ENCODE measurements at regions not wholly inside any gene's neighbourhood (a gene's known extent, or its start where the extent isn't known, plus 50 kb on each side); places are given as distances from the start of the nearest gene placed in this dataset.
"Not testable (repeated sequence)": the region's sequence is repeated elsewhere in the genome, so short reads cannot be mapped to it uniquely, and the experiment has no call there.

- Histone ChIP-seq H3K4me3 (ENCODE audit: low read depth, low read length) (no peak overlapping the region), H3K4me1 (ENCODE audit: control insufficient read depth, insufficient read depth, low read length) (no peaks in the 10 kb centered on the region), H3K27me3 (ENCODE audit: control insufficient read depth, insufficient read depth, low read length) (no peaks in the 10 kb centered on the region), H3K9me3 (ENCODE audit: control insufficient read depth, insufficient read depth, low read length) (no peaks in the 10 kb centered on the region), H3K9ac (ENCODE audit: low read depth, low read length) (no peak overlapping the region), H3K36me3 (ENCODE audit: control insufficient read depth, insufficient read depth, low read length) (no peaks in the 10 kb centered on the region)
Measured at GRCh38 chr20:29750268-29750899, 1507.1 kb upstream of the DEFB115 start.

- not testable (repeated sequence) for H3K4me1 ChIP-seq (ENCODE audit: control insufficient read depth, insufficient read depth, low read length); H3K27me3 ChIP-seq (ENCODE audit: control insufficient read depth, insufficient read depth, low read length); H3K36me3 ChIP-seq (ENCODE audit: control insufficient read depth, insufficient read depth, low read length); H3K9me3 ChIP-seq (ENCODE audit: control insufficient read depth, insufficient read depth, low read length); H3K9ac ChIP-seq (ENCODE audit: low read depth, low read length); H3K4me3 ChIP-seq (ENCODE audit: low read depth, low read length)
Measured at GRCh38 chr20:29752644-29753425, 1504.6 kb upstream of the DEFB115 start.

- not testable (repeated sequence) for H3K9me3 ChIP-seq (ENCODE audit: control insufficient read depth, insufficient read depth, low read length); H3K27me3 ChIP-seq (ENCODE audit: control insufficient read depth, insufficient read depth, low read length); H3K4me3 ChIP-seq (ENCODE audit: low read depth, low read length); H3K9ac ChIP-seq (ENCODE audit: low read depth, low read length); H3K36me3 ChIP-seq (ENCODE audit: control insufficient read depth, insufficient read depth, low read length); H3K4me1 ChIP-seq (ENCODE audit: control insufficient read depth, insufficient read depth, low read length)
Measured at GRCh38 chr20:29753426-29753746, 1504.1 kb upstream of the DEFB115 start.

GRCh38 chr20:29753879-29754278, 1503.6 kb upstream of the DEFB115 start:
- H3K4me3 ChIP-seq (ENCODE audit: low read depth, low read length); H3K36me3 ChIP-seq (ENCODE audit: control insufficient read depth, insufficient read depth, low read length); H3K4me1 ChIP-seq (ENCODE audit: control insufficient read depth, insufficient read depth, low read length); H3K27me3 ChIP-seq (ENCODE audit: control insufficient read depth, insufficient read depth, low read length); H3K9ac ChIP-seq (ENCODE audit: low read depth, low read length); H3K9me3 ChIP-seq (ENCODE audit: control insufficient read depth, insufficient read depth, low read length): not testable (repeated sequence)

GRCh38 chr20:29755854-29756498, 1501.5 kb upstream of the DEFB115 start:
- not testable (repeated sequence) for H3K36me3 ChIP-seq (ENCODE audit: control insufficient read depth, insufficient read depth, low read length); H3K9ac ChIP-seq (ENCODE audit: low read depth, low read length); H3K4me3 ChIP-seq (ENCODE audit: low read depth, low read length); H3K27me3 ChIP-seq (ENCODE audit: control insufficient read depth, insufficient read depth, low read length); H3K9me3 ChIP-seq (ENCODE audit: control insufficient read depth, insufficient read depth, low read length); H3K4me1 ChIP-seq (ENCODE audit: control insufficient read depth, insufficient read depth, low read length)

- Histone ChIP-seq H3K9me3 (ENCODE audit: control insufficient read depth, insufficient read depth, low read length) (no peaks in the 10 kb centered on the region), H3K27me3 (ENCODE audit: control insufficient read depth, insufficient read depth, low read length) (no peaks in the 10 kb centered on the region), H3K4me3 (ENCODE audit: low read depth, low read length) (no peak overlapping the region), H3K4me1 (ENCODE audit: control insufficient read depth, insufficient read depth, low read length) (no peaks in the 10 kb centered on the region), H3K36me3 (ENCODE audit: control insufficient read depth, insufficient read depth, low read length) (no peaks in the 10 kb centered on the region), H3K9ac (ENCODE audit: low read depth, low read length) (no peak overlapping the region)
Measured at GRCh38 chr20:29756664-29757063, 1500.8 kb upstream of the DEFB115 start.

- H3K4me1 ChIP-seq (ENCODE audit: control insufficient read depth, insufficient read depth, low read length) = not testable (repeated sequence)
Measured at GRCh38 chr20:29761621-29762385, 1495.7 kb upstream of the DEFB115 start.

GRCh38 chr20:29762620-29763019, 1494.8 kb upstream of the DEFB115 start:
- Histone ChIP-seq H3K36me3 (ENCODE audit: control insufficient read depth, insufficient read depth, low read length) (no peaks in the 10 kb centered on the region), H3K27me3 (ENCODE audit: control insufficient read depth, insufficient read depth, low read length) (no peaks in the 10 kb centered on the region), H3K9me3 (ENCODE audit: control insufficient read depth, insufficient read depth, low read length) (peaks cover 1% of the 10 kb centered on the region), H3K4me1 (ENCODE audit: control insufficient read depth, insufficient read depth, low read length) (no peaks in the 10 kb centered on the region), H3K4me3 (ENCODE audit: low read depth, low read length) (no peak overlapping the region), H3K9ac (ENCODE audit: low read depth, low read length) (no peak overlapping the region)

More at GRCh38 chr20:29761621-29762385, 1495.7 kb upstream of the DEFB115 start:
- H3K9me3 ChIP-seq (ENCODE audit: control insufficient read depth, insufficient read depth, low read length); H3K27me3 ChIP-seq (ENCODE audit: control insufficient read depth, insufficient read depth, low read length); H3K4me3 ChIP-seq (ENCODE audit: low read depth, low read length); H3K36me3 ChIP-seq (ENCODE audit: control insufficient read depth, insufficient read depth, low read length); H3K9ac ChIP-seq (ENCODE audit: low read depth, low read length): not testable (repeated sequence)

GRCh38 chr20:29763821-29764511, 1493.5 kb upstream of the DEFB115 start:
- Histone ChIP-seq H3K9me3 (ENCODE audit: control insufficient read depth, insufficient read depth, low read length) (peaks cover 9% of the 10 kb centered on the region), H3K4me1 (ENCODE audit: control insufficient read depth, insufficient read depth, low read length) (no peaks in the 10 kb centered on the region), H3K27me3 (ENCODE audit: control insufficient read depth, insufficient read depth, low read length) (no peaks in the 10 kb centered on the region), H3K36me3 (ENCODE audit: control insufficient read depth, insufficient read depth, low read length) (no peaks in the 10 kb centered on the region), H3K4me3 (ENCODE audit: low read depth, low read length) (no peak overlapping the region), H3K9ac (ENCODE audit: low read depth, low read length) (no peak overlapping the region)

GRCh38 chr20:29764922-29765610, 1492.4 kb upstream of the DEFB115 start:
- not testable (repeated sequence) for H3K36me3 ChIP-seq (ENCODE audit: control insufficient read depth, insufficient read depth, low read length); H3K9me3 ChIP-seq (ENCODE audit: control insufficient read depth, insufficient read depth, low read length); H3K9ac ChIP-seq (ENCODE audit: low read depth, low read length); H3K4me1 ChIP-seq (ENCODE audit: control insufficient read depth, insufficient read depth, low read length); H3K4me3 ChIP-seq (ENCODE audit: low read depth, low read length); H3K27me3 ChIP-seq (ENCODE audit: control insufficient read depth, insufficient read depth, low read length)

GRCh38 chr20:29778033-29778432, 1479.4 kb upstream of the DEFB115 start:
- not testable (repeated sequence) for H3K9me3 ChIP-seq (ENCODE audit: control insufficient read depth, insufficient read depth, low read length)

More at GRCh38 chr20:29778033-29778432, 1479.4 kb upstream of the DEFB115 start:
- not testable (repeated sequence) for H3K9ac ChIP-seq (ENCODE audit: low read depth, low read length); H3K36me3 ChIP-seq (ENCODE audit: control insufficient read depth, insufficient read depth, low read length); H3K4me1 ChIP-seq (ENCODE audit: control insufficient read depth, insufficient read depth, low read length); H3K27me3 ChIP-seq (ENCODE audit: control insufficient read depth, insufficient read depth, low read length); H3K4me3 ChIP-seq (ENCODE audit: low read depth, low read length)

All from iPS-15b (cell line).